ENCODE measurements at regions not wholly inside any gene's neighbourhood (a gene's known extent, or its start where the extent isn't known, plus 50 kb on each side); places are given as distances from the start of the nearest gene placed in this dataset.

- no peaks in the 10 kb centered on the region for H4K20me1 ChIP-seq (ENCODE audit: control insufficient read depth, insufficient read depth, low read depth, low read length)
- H3K9me3 ChIP-seq (ENCODE audit: control insufficient read depth, insufficient read depth, low read length), result no peaks in the 10 kb centered on the region
- H3K4me3 ChIP-seq (ENCODE audit: low read length), result peak overlapping the region; percentile 26
- peaks cover 12% of the 10 kb centered on the region for H3K36me3 ChIP-seq (ENCODE audit: control insufficient read depth, low read length)
- no peaks in the 10 kb centered on the region for H3K27me3 ChIP-seq (ENCODE audit: control insufficient read depth, low read length)
- H3K4me1 ChIP-seq (ENCODE audit: control insufficient read depth, low read length), result peaks cover 97% of the 10 kb centered on the region
- H3K4me2 ChIP-seq (ENCODE audit: low read length), result peak overlapping the region; percentile 95
- H3K9me2 ChIP-seq (replicated peaks; ENCODE audit: control insufficient read depth, low read length), result no peaks in the 10 kb centered on the region
- H3K27ac ChIP-seq (ENCODE audit: low read depth, low read length), result peak overlapping the region; percentile 99
- H3K79me2 ChIP-seq (ENCODE audit: control insufficient read depth, low read length), result peaks cover 8% of the 10 kb centered on the region; the same call in 1 of the 2 replicates
- no peak for TF ChIP-seq EZH2phosphoT487 (IDR thresholded peaks at IDR 0.05; ENCODE audit: borderline replicate concordance, low read length)
- TF ChIP-seq, protein P1, sequence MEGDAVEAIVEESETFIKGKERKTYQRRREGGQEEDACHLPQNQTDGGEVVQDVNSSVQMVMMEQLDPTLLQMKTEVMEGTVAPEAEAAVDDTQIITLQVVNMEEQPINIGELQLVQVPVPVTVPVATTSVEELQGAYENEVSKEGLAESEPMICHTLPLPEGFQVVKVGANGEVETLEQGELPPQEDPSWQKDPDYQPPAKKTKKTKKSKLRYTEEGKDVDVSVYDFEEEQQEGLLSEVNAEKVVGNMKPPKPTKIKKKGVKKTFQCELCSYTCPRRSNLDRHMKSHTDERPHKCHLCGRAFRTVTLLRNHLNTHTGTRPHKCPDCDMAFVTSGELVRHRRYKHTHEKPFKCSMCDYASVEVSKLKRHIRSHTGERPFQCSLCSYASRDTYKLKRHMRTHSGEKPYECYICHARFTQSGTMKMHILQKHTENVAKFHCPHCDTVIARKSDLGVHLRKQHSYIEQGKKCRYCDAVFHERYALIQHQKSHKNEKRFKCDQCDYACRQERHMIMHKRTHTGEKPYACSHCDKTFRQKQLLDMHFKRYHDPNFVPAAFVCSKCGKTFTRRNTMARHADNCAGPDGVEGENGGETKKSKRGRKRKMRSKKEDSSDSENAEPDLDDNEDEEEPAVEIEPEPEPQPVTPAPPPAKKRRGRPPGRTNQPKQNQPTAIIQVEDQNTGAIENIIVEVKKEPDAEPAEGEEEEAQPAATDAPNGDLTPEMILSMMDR (IDR thresholded peaks at IDR 0.05; ENCODE audit: low read depth, low read length, poor library complexity, severe bottlenecking), result no peak
- H3F3A ChIP-seq (ENCODE audit: control insufficient read depth, insufficient read depth), result peaks cover 37% of the 10 kb centered on the region
Measured at GRCh38 chr3:187903697-187904096, 158.4 kb upstream of the BCL6 start.

GRCh38 chr3:187906416-187906815, 161.1 kb upstream of the BCL6 start:
- TF ChIP-seq, protein P1 (IDR thresholded peaks at IDR 0.05; ENCODE audit: low read depth, low read length, poor library complexity, severe bottlenecking), result no peak
- Histone ChIP-seq H3K4me3 (ENCODE audit: low read length) (no peak overlapping the region), H3K4me1 (ENCODE audit: control insufficient read depth, low read length) (peaks cover 93% of the 10 kb centered on the region), H4K20me1 (ENCODE audit: control insufficient read depth, insufficient read depth, low read depth, low read length) (no peaks in the 10 kb centered on the region), H3K9me2 (replicated peaks; ENCODE audit: control insufficient read depth, low read length) (no peaks in the 10 kb centered on the region), H3K9me3 (ENCODE audit: control insufficient read depth, insufficient read depth, low read length) (no peaks in the 10 kb centered on the region), H3K79me2 (ENCODE audit: control insufficient read depth, low read length) (no peaks in the 10 kb centered on the region; the same call in 1 of the 2 replicates), H3K36me3 (ENCODE audit: control insufficient read depth, low read length) (peaks cover 10% of the 10 kb centered on the region), H3K27me3 (ENCODE audit: control insufficient read depth, low read length) (no peaks in the 10 kb centered on the region), H3K4me2 (ENCODE audit: low read length) (no peak overlapping the region), H3F3A (ENCODE audit: control insufficient read depth, insufficient read depth) (peaks cover 21% of the 10 kb centered on the region), H3K27ac (ENCODE audit: low read depth, low read length) (no peak overlapping the region)

DNA sequence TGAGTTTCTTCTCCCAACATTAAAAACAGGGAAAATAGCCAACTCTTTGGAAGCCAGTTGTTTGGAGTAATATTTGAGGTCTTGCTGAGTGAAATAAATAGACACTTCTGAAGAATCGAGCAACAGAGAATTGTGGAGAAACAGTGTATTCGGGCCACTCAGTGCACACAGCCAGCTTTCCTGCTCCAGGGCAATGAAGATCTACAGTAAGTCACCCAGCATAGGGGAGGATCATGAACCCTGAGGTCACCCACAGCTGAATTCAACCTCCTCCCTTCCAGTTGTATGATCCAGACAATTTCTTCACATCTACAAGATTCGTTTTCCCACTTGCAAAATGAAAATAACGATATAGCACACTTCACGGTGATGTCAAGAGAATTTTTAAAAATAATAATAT, 161.7 kb upstream of the BCL6 start:
- Histone ChIP-seq H3K9me3 (ENCODE audit: control insufficient read depth, insufficient read depth, low read length) (no peaks in the 10 kb centered on the region), H3K27ac (ENCODE audit: low read depth, low read length) (no peak overlapping the region), H3K27me3 (ENCODE audit: control insufficient read depth, low read length) (no peaks in the 10 kb centered on the region), H3K4me3 (ENCODE audit: low read length) (no peak overlapping the region), H3K4me1 (ENCODE audit: control insufficient read depth, low read length) (peaks cover 93% of the 10 kb centered on the region), H3K4me2 (ENCODE audit: low read length) (no peak overlapping the region), H3K9me2 (replicated peaks; ENCODE audit: control insufficient read depth, low read length) (no peaks in the 10 kb centered on the region), H4K20me1 (ENCODE audit: control insufficient read depth, insufficient read depth, low read depth, low read length) (no peaks in the 10 kb centered on the region), H3K79me2 (ENCODE audit: control insufficient read depth, low read length) (no peaks in the 10 kb centered on the region; the same call in 1 of the 2 replicates), H3K36me3 (ENCODE audit: control insufficient read depth, low read length) (peaks cover 6% of the 10 kb centered on the region; the same call in 1 of the 2 replicates), H3F3A (ENCODE audit: control insufficient read depth, insufficient read depth) (peaks cover 16% of the 10 kb centered on the region)
- TF ChIP-seq EZH2phosphoT487 (IDR thresholded peaks at IDR 0.05; ENCODE audit: borderline replicate concordance, low read length), result no peak
- TF ChIP-seq, protein P1 (IDR thresholded peaks at IDR 0.05; ENCODE audit: low read depth, low read length, poor library complexity, severe bottlenecking), result no peak
